RWPE2 (cell line): ENCODE measurements at regions not wholly inside any gene's neighbourhood (a gene's known extent, or its start where the extent isn't known, plus 50 kb on each side); places are given as distances from the start of the nearest gene placed in this dataset.

Source experiments
- ATAC-seq: fragments of 200-7000 bp; cut with Tn5 transposase; 3 replicates; pipeline ENCODE4 v1.9.1; 2021; ENCODE audit warnings: low read depth
- DNase-seq: peaks from one replicate; pipeline ENCODE4 v3.0.0-alpha.2; 2020; ENCODE audit warnings: low spot score
- H3K27ac ChIP-seq: fragments of 450-650 bp; 2 replicates; pipeline ENCODE4 v1.5.1; 2017; ENCODE audit warnings: mild to moderate bottlenecking; ENCODE audit not compliant: poor library complexity, severe bottlenecking
- H3K27me3 ChIP-seq: fragments of 250-450 bp; sonication (Bioruptor Pico); 2 replicates; pipeline ENCODE4 v1.5.1; 2021; ENCODE audit warnings: mild to moderate bottlenecking, moderate library complexity; ENCODE audit not compliant: insufficient read depth, poor library complexity, severe bottlenecking
- H3K36me3 ChIP-seq: fragments of 250-450 bp; sonication (Bioruptor Pico); 2 replicates; pipeline ENCODE4 v1.5.1; 2020; ENCODE audit warnings: low read depth, mild to moderate bottlenecking, moderate library complexity
- H3K4me1 ChIP-seq: fragments of 250-450 bp; sonication (Bioruptor Pico); 2 replicates; pipeline ENCODE4 v1.5.1; 2021; ENCODE audit warnings: mild to moderate bottlenecking, moderate library complexity; ENCODE audit not compliant: insufficient read depth, poor library complexity, severe bottlenecking
- H3K4me3 ChIP-seq: fragments of 250-450 bp; sonication (Bioruptor Pico); 2 replicates; pipeline ENCODE4 v1.5.1; 2021; ENCODE audit warnings: mild to moderate bottlenecking, moderate library complexity; ENCODE audit not compliant: severe bottlenecking
- H3K9me3 ChIP-seq: fragments of 250-450 bp; sonication (Bioruptor Pico); 2 replicates; pipeline ENCODE4 v1.5.1; 2021; ENCODE audit warnings: mild to moderate bottlenecking, moderate library complexity; ENCODE audit not compliant: severe bottlenecking
- CTCF ChIP-seq: fragments of 450-650 bp; IDR thresholded peaks from one replicate; pipeline ENCODE4 v1.5.1; 2017; ENCODE audit warnings: mild to moderate bottlenecking, moderate library complexity; ENCODE audit not compliant: poor library complexity, severe bottlenecking

GRCh38 chr18:78661316-78661715, 318.3 kb upstream of the SALL3 start:
- Histone ChIP-seq H3K27me3 (no peaks in the 10 kb centered on the region), H3K9me3 (peaks cover 2% of the 10 kb centered on the region), H3K4me1 (no peaks in the 10 kb centered on the region), H3K36me3 (no peaks in the 10 kb centered on the region), H3K4me3 (no peak overlapping the region), H3K27ac (no peak overlapping the region)
- DNase-seq, result peak; percentile 22
- ATAC-seq, result no peak
- no peak for TF ChIP-seq CTCF

DNA sequence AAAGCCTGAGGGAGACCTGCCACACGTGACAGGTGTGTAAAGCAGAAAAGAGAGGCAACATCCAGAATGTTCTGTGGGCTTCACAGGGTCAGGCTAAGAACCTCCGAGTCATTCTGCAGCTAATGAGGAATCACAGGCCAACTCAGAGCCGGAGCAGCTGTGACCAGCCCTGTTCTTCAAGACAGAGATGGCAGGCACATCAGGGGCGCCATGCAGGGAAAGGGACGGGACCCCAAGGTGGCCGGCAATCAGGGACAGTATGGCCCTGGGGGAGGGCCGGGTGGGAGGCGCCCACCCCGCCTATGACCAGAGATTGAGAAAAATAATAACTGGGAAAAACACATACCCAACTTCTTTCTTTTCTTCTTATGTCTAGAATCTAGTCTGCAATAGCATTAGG, 316.7 kb upstream of the SALL3 start:
- DNase-seq (no peak), ATAC-seq (no peak)
- H3K9me3 ChIP-seq, result peaks cover 2% of the 10 kb centered on the region

DNA sequence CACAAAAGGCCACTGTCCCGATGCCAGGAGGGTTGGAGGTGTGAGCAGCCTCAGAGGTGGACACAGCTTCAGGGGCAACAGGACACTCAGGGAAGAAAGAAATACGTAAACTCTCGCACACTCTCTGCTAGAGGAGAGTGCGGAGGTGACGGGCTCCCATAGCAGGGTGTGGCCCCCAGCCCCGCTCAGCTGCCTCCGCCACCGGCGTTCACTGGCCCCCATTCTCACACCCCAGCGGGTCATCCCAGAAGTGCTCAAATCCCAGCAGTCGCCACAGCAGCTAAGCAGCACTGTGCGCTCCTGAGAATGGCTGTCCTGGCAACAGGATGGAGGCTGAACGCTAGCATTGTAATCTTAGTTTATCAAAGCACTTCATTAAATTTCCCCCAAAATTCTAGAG, 315.6 kb upstream of the SALL3 start:
- no peak overlapping the region for H3K4me3 ChIP-seq
- H3K27ac ChIP-seq, result no peak overlapping the region
- H3K27me3 ChIP-seq, result no peaks in the 10 kb centered on the region
- H3K9me3 ChIP-seq, result peaks cover 2% of the 10 kb centered on the region
- no peaks in the 10 kb centered on the region for H3K4me1 ChIP-seq
- ATAC-seq, result no peak
- TF ChIP-seq CTCF, result no peak
- no peak for DNase-seq
- H3K36me3 ChIP-seq, result no peaks in the 10 kb centered on the region

More for the DNA sequence above, 316.7 kb upstream of the SALL3 start:
- H3K27ac ChIP-seq, result no peak overlapping the region
- no peaks in the 10 kb centered on the region for H3K4me1 ChIP-seq
- no peak for TF ChIP-seq CTCF
- H3K36me3 ChIP-seq, result no peaks in the 10 kb centered on the region
- no peak overlapping the region for H3K4me3 ChIP-seq
- H3K27me3 ChIP-seq, result no peaks in the 10 kb centered on the region

GRCh38 chr18:78664848-78665247, 314.8 kb upstream of the SALL3 start:
- Histone ChIP-seq H3K36me3 (no peaks in the 10 kb centered on the region), H3K27me3 (no peaks in the 10 kb centered on the region), H3K4me3 (no peak overlapping the region), H3K4me1 (no peaks in the 10 kb centered on the region), H3K27ac (no peak overlapping the region), H3K9me3 (peaks cover 2% of the 10 kb centered on the region)
- TF ChIP-seq CTCF, result no peak
- DNase-seq (no peak), ATAC-seq (no peak)

GRCh38 chr18:78665644-78666043, 314.0 kb upstream of the SALL3 start:
- Histone ChIP-seq H3K27ac (no peak overlapping the region), H3K27me3 (no peaks in the 10 kb centered on the region), H3K36me3 (no peaks in the 10 kb centered on the region), H3K4me1 (no peaks in the 10 kb centered on the region), H3K4me3 (no peak overlapping the region), H3K9me3 (peaks cover 2% of the 10 kb centered on the region)
- no peak for TF ChIP-seq CTCF
- DNase-seq (no peak), ATAC-seq (no peak)
